Body of pancreas (tissue), 4 donors: ENCODE measurements at regions not wholly inside any gene's neighbourhood (a gene's known extent, or its start where the extent isn't known, plus 50 kb on each side); places are given as distances from the start of the nearest gene placed in this dataset.
A peak's percentile ranks its signal among the peaks of the same experiment; 100 is the strongest.
"Not testable (repeated sequence)": the region's sequence is repeated elsewhere in the genome, so short reads cannot be mapped to it uniquely, and the experiment has no call there.

Experiments
- ATAC-seq: fragments of 150-250 bp; one replicate; pipeline ENCODE4 v1.9.1; 2016
- DNase-seq, 4 donors: peaks; one replicate each; pipeline ENCODE4 v3.0.0-alpha.2; 2019
- H3K27ac ChIP-seq, 4 donors: fragments of 200-600 bp; sonication (generic); 1 replicate in 3 of 4; 2 replicates in 1 of 4; pipeline versions ENCODE4 v1.5.1 to v1.6.1; 2016 to 2019; ENCODE audit warnings: mild to moderate bottlenecking in 1 of 4, mixed read lengths in 1 of 4, moderate library complexity in 1 of 4
- H3K27me3 ChIP-seq, 2 donors: fragments of 200-600 bp; sonication (generic); one replicate each; pipeline ENCODE4 v1.6.0; 2016; ENCODE audit warnings: mild to moderate bottlenecking in 1 of 2
- H3K36me3 ChIP-seq, 2 donors: fragments of 200-600 bp; sonication (generic); replicated peaks in 1 of 2; 2 replicates each; pipeline ENCODE4 v1.5.1; 2016; ENCODE audit warnings: low read depth in 2 of 2; ENCODE audit not compliant: insufficient read depth in 1 of 2
- H3K4me1 ChIP-seq: fragments of 200-600 bp; sonication (generic); one replicate; pipeline ENCODE4 v1.6.0; 2016
- H3K4me3 ChIP-seq, 2 donors: fragments of 200-600 bp; sonication (generic); 1 replicate in 1 of 2; 2 replicates in 1 of 2; pipeline ENCODE4 v1.5.1; 2016 to 2019
- H3K9me3 ChIP-seq, 3 donors: fragments of 200-600 bp; sonication (generic); 1 replicate in 2 of 3; 2 replicates in 1 of 3; pipeline ENCODE4 v1.5.1; 2016
- CTCF ChIP-seq, 7 experiments: fragments of 450-650 bp in 4 of 7; fragments of 200-600 bp in 3 of 7; sonication (generic) in 3 of 7; IDR thresholded peaks; one replicate each; pipeline ENCODE4 v1.5.1; 2016 to 2019; ENCODE audit warnings: antibody characterized with exemption in 7 of 7
- POLR2A ChIP-seq, 3 donors: fragments of 450-650 bp; IDR thresholded peaks; one replicate each; pipeline ENCODE4 v1.6.1; 2016; ENCODE audit warnings: antibody characterized with exemption in 3 of 3, mild to moderate bottlenecking in 2 of 3
- WGBS, 2 donors: methylation state at CpG; one replicate each; pipeline ENCODE4 v1.1.5; 2017; 5-methylcytosine and 5-hydroxymethylcytosine counted together
- intact Hi-C: fragments of 100-400 bp; cut with DNase I; formaldehyde crosslinking; loops from one replicate; pipeline ENCODE4 v1.15.1; 2023

DNA sequence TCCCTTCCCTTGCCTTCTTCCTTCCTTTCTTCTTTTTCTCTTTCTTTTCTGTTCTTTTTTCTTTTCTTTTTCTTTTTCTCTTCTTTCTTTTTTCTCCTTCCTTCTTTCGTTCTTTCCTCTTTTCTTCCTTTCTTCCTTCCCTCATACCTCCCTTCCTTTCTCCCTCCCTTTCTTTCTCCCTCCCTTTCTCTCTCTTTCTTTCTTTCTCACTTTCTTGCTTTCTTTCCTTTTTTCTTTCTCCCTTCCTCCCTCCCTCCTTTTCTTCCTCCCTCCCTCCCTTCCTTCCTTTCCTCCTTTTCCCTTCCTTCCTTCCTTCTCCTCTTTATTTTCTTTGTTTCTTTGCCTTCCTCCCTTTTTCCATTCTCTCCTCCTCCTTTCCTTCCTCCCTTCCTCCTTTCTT lies 96.3 kb downstream of the POM121L12 start:
- Histone ChIP-seq H3K9me3 (no peaks in the 10 kb centered on the region), H3K4me3 (no peak overlapping the region), H3K36me3 (no peaks in the 10 kb centered on the region), H3K4me1 (no peaks in the 10 kb centered on the region), H3K27ac (no peak overlapping the region), H3K27me3 (no peaks in the 10 kb centered on the region)
- DNase-seq (no peak), ATAC-seq (no peak)
- TF ChIP-seq POLR2A (IDR thresholded peaks at IDR 0.05) (no peak), CTCF (IDR thresholded peaks at IDR 0.05) (no peak)
- intact Hi-C loops: no loop called here
- 55 to 65% methylated on average over 1 of the region's 1 CpG for WGBS, 2 donors

- DNase-seq (peak in 3 of 4 donors; percentile 4 to 47 (median 26)), ATAC-seq (no peak)
- Histone ChIP-seq H3K4me1 (no peaks in the 10 kb centered on the region), H3K27ac (no peak overlapping the region), H3K27me3 (no peaks in the 10 kb centered on the region), H3K9me3 (no peaks in the 10 kb centered on the region), H3K4me3 (no peak overlapping the region), H3K36me3 (no peaks in the 10 kb centered on the region)
- intact Hi-C loops: no loop called here
- 20 to 34% methylated on average over 2 of the region's 2 CpGs for WGBS, 2 donors
- no peak for TF ChIP-seq POLR2A (IDR thresholded peaks at IDR 0.05)
- no peak for TF ChIP-seq CTCF (IDR thresholded peaks at IDR 0.05)
These were observed 116.1 kb downstream of the POM121L12 start for GRCh38 chr7:53151496-53151895.

GRCh38 chr7:53187184-53187583 lies 151.8 kb downstream of the POM121L12 start:
- ATAC-seq, H3K27me3 ChIP-seq, H3K4me3 ChIP-seq, H3K9me3 ChIP-seq, intact Hi-C loops, DNase-seq, H3K27ac ChIP-seq, H3K36me3 ChIP-seq, H3K4me1 ChIP-seq: not testable (repeated sequence)
- WGBS, 2 donors: 82 to 91% methylated on average over 25 to 27 of the region's 27 CpGs

DNA sequence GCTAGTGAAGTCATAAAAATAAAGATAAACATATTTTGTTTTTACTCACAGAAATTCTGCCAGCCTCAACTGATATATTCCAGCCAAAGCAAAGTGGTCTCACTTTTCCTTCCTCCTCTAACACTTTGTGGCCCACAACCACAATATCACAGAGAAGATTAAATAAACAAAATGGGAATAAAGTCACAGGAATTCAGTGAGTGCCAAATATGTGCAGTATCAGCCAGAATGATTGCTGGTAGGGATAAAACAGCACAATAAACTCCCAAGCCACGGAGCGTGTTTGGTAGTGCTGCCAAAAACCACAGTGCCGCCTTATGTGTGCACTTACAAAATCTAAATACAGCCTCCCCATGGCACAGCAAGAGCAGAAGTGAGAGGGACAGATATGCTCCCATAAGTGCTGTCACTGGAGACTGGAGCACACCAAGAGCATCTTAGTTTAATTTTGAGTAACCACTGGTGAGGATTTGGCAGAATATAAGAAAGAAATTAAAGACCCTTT lies 155.8 kb downstream of the POM121L12 start:
- Histone ChIP-seq H3K27ac (no peak overlapping the region), H3K9me3 (no peaks in the 10 kb centered on the region), H3K27me3 (no peaks in the 10 kb centered on the region), H3K4me1 (no peaks in the 10 kb centered on the region), H3K36me3 (no peaks in the 10 kb centered on the region), H3K4me3 (no peak overlapping the region)
- ATAC-seq: no peak
- 58 to 67% methylated on average over 3 of the region's 3 CpGs for WGBS, 2 donors
- no peak for DNase-seq
- intact Hi-C loops: no loop called here
- TF ChIP-seq POLR2A (IDR thresholded peaks at IDR 0.05): no peak
- no peak for TF ChIP-seq CTCF (IDR thresholded peaks at IDR 0.05)

DNA sequence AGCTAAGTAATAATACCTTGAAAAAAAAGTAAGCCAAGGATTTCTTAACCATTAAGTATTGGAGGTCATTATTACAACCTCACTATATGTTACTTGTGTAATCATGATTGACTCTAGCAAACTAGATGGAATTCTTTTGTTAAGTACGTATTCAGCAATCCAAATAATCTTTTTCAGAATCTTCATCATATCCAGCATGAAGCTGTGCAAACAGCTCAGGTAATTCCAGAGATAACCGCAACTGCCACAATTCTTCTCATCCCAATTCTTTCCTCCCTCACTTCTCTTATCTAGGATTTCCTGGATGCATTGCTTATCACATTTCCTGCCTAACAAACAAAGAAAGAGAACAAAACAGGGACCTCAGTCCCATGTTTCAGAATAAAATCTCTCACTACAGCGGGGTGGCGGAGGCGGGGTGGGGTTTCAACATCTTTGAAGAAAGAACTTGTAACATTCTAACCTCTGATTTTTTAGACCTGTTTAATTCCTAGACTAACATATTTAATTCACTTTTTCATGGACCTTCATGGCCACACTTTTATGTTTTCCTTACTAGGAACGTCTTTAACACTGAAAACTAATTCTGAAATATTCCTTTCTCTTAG lies 156.5 kb downstream of the POM121L12 start:
- DNase-seq (no peak), ATAC-seq (no peak)
- no peaks in the 10 kb centered on the region for H3K36me3 ChIP-seq
- no peaks in the 10 kb centered on the region for H3K4me1 ChIP-seq
- TF ChIP-seq POLR2A (IDR thresholded peaks at IDR 0.05): no peak
- no peak for TF ChIP-seq CTCF (IDR thresholded peaks at IDR 0.05)
- 17 to 20% methylated on average over 6 of the region's 6 CpGs for WGBS, 2 donors
- intact Hi-C loops: no loop called here
- H3K4me3 ChIP-seq: no peak overlapping the region
- H3K27ac ChIP-seq: no peak overlapping the region
- no peaks in the 10 kb centered on the region for H3K9me3 ChIP-seq
- no peaks in the 10 kb centered on the region for H3K27me3 ChIP-seq
